Mesodermal cell (in vitro differentiated cells): ENCODE measurements at regions not wholly inside any gene's neighbourhood (a gene's known extent, or its start where the extent isn't known, plus 50 kb on each side); places are given as distances from the start of the nearest gene placed in this dataset.

Experiments used
- H3K27ac ChIP-seq: 2 replicates; pipeline ENCODE4 v1.7.0; 2013; ENCODE audit warnings: mild to moderate bottlenecking, low read depth, low read length, moderate library complexity; ENCODE audit not compliant: severe bottlenecking
- H3K36me3 ChIP-seq: 2 replicates; pipeline ENCODE4 v1.7.1; 2013; ENCODE audit warnings: mild to moderate bottlenecking, low read length, moderate library complexity; ENCODE audit not compliant: control insufficient read depth, insufficient read depth
- H3K4me1 ChIP-seq: one replicate; pipeline ENCODE4 v1.7.1; 2013; ENCODE audit warnings: mild to moderate bottlenecking, low read length; ENCODE audit not compliant: insufficient read depth, control insufficient read depth, poor library complexity, severe bottlenecking
- H3K4me3 ChIP-seq: 2 replicates; pipeline ENCODE4 v1.7.0; 2013; ENCODE audit warnings: low read length, control low read depth, mild to moderate bottlenecking; ENCODE audit not compliant: insufficient read depth, poor library complexity, severe bottlenecking; ENCODE audit errors: extremely low read depth
- H3K9me3 ChIP-seq: 2 replicates; pipeline ENCODE4 v1.7.1; 2013; ENCODE audit warnings: mild to moderate bottlenecking, low read length, moderate library complexity; ENCODE audit not compliant: control insufficient read depth
- WGBS, 2 experiments: methylation state at CpG; one replicate each; pipeline ENCODE4 v1.1.5; 2013; ENCODE audit warnings: missing lambda C conversion rate in 2 of 2; ENCODE audit not compliant: insufficient coverage in 2 of 2; 5-methylcytosine and 5-hydroxymethylcytosine counted together

- Histone ChIP-seq H3K27ac (no peak overlapping the region), H3K4me3 (no peak overlapping the region), H3K36me3 (no peaks in the 10 kb centered on the region), H3K4me1 (no peaks in the 10 kb centered on the region), H3K9me3 (no peaks in the 10 kb centered on the region)
- WGBS, 2 experiments, result 85 to 90% methylated on average over 6 of the region's 6 CpGs
Observed at GRCh38 chr19:32231691-32232090, 113.7 kb upstream of the ZNF507 start.

GRCh38 chr19:32232449-32232848, 113.0 kb upstream of the ZNF507 start:
- WGBS, 2 experiments, result 74 to 92% methylated on average over 3 to 4 of the region's 8 CpGs

GRCh38 chr19:32233091-32233490, 112.3 kb upstream of the ZNF507 start:
- no peaks in the 10 kb centered on the region for H3K4me1 ChIP-seq
- no peaks in the 10 kb centered on the region for H3K36me3 ChIP-seq
- H3K9me3 ChIP-seq, result no peaks in the 10 kb centered on the region
- 84 to 92% methylated on average over 3 to 4 of the region's 6 CpGs for WGBS, 2 experiments
- H3K27ac ChIP-seq, result no peak overlapping the region
- no peak overlapping the region for H3K4me3 ChIP-seq

More at GRCh38 chr19:32232449-32232848, 113.0 kb upstream of the ZNF507 start:
- H3K36me3 ChIP-seq, result no peaks in the 10 kb centered on the region
- H3K4me1 ChIP-seq, result no peaks in the 10 kb centered on the region
- H3K4me3 ChIP-seq, result no peak overlapping the region
- H3K27ac ChIP-seq, result no peak overlapping the region
- no peaks in the 10 kb centered on the region for H3K9me3 ChIP-seq

GRCh38 chr19:32233885-32234284, 111.5 kb upstream of the ZNF507 start:
- WGBS, 2 experiments, result 87 to 92% methylated on average over 4 of the region's 4 CpGs
- no peaks in the 10 kb centered on the region for H3K9me3 ChIP-seq
- H3K4me3 ChIP-seq, result no peak overlapping the region
- no peak overlapping the region for H3K27ac ChIP-seq
- no peaks in the 10 kb centered on the region for H3K4me1 ChIP-seq
- H3K36me3 ChIP-seq, result no peaks in the 10 kb centered on the region

- no peak overlapping the region for H3K4me3 ChIP-seq
- no peaks in the 10 kb centered on the region for H3K9me3 ChIP-seq
- H3K4me1 ChIP-seq, result no peaks in the 10 kb centered on the region
- H3K36me3 ChIP-seq, result no peaks in the 10 kb centered on the region
- no CpG with 5 or more reads among the region's 3 CpGs for WGBS, 2 experiments
- no peak overlapping the region for H3K27ac ChIP-seq
Observed at GRCh38 chr19:32234663-32235217, 110.7 kb upstream of the ZNF507 start.

GRCh38 chr19:32238076-32238475, 107.3 kb upstream of the ZNF507 start:
- Histone ChIP-seq H3K36me3 (no peaks in the 10 kb centered on the region), H3K27ac (no peak overlapping the region), H3K4me1 (no peaks in the 10 kb centered on the region), H3K9me3 (no peaks in the 10 kb centered on the region), H3K4me3 (no peak overlapping the region)
- WGBS, 2 experiments, result 67% methylated on average over 1 of the region's 1 CpG; no CpG with 5 or more reads in 1 of the 2 experiments

GRCh38 chr19:32240316-32240715, 105.1 kb upstream of the ZNF507 start:
- 88 to 100% methylated on average over 1 to 6 of the region's 7 CpGs for WGBS, 2 experiments
- Histone ChIP-seq H3K4me1 (no peaks in the 10 kb centered on the region), H3K27ac (no peak overlapping the region), H3K4me3 (no peak overlapping the region), H3K9me3 (no peaks in the 10 kb centered on the region), H3K36me3 (no peaks in the 10 kb centered on the region)

- Histone ChIP-seq H3K27ac (no peak overlapping the region), H3K9me3 (no peaks in the 10 kb centered on the region), H3K4me3 (no peak overlapping the region), H3K4me1 (no peaks in the 10 kb centered on the region), H3K36me3 (no peaks in the 10 kb centered on the region)
- WGBS, 2 experiments, result 96 to 97% methylated on average over 4 to 7 of the region's 8 CpGs
Observed at GRCh38 chr19:32241306-32241705, 104.1 kb upstream of the ZNF507 start.

GRCh38 chr19:32241932-32242710, 103.3 kb upstream of the ZNF507 start:
- Histone ChIP-seq H3K27ac (no peak overlapping the region), H3K4me1 (no peaks in the 10 kb centered on the region), H3K9me3 (no peaks in the 10 kb centered on the region), H3K36me3 (no peaks in the 10 kb centered on the region), H3K4me3 (no peak overlapping the region)
- WGBS, 2 experiments, result 89 to 96% methylated on average over 10 to 13 of the region's 21 CpGs

GRCh38 chr19:32246006-32246405, 99.4 kb upstream of the ZNF507 start:
- H3K27ac ChIP-seq, result no peak overlapping the region
- no peaks in the 10 kb centered on the region for H3K9me3 ChIP-seq
- no peaks in the 10 kb centered on the region for H3K36me3 ChIP-seq
- no peak overlapping the region for H3K4me3 ChIP-seq
- WGBS, 2 experiments, result 63 to 75% methylated on average over 3 of the region's 5 CpGs
- H3K4me1 ChIP-seq, result no peaks in the 10 kb centered on the region
